Lung (tissue), 11 donors: ENCODE measurements at regions not wholly inside any gene's neighbourhood (a gene's known extent, or its start where the extent isn't known, plus 50 kb on each side); places are given as distances from the start of the nearest gene placed in this dataset.
"Not testable (repeated sequence)": the region's sequence is repeated elsewhere in the genome, so short reads cannot be mapped to it uniquely, and the experiment has no call there.

Experiments
- ATAC-seq: fragments of 200-7000 bp; cut with Tn5 transposase; one replicate; pipeline ENCODE4 v1.9.1; 2020; ENCODE audit warnings: moderate number of reproducible peaks; ENCODE audit not compliant: insufficient read depth, low FRiP score
- DNase-seq, 3 donors: peaks; one replicate each; pipeline ENCODE4 v3.0.0-alpha.2; 2013 to 2017
- H3K27ac ChIP-seq, 2 donors: one replicate each; pipeline ENCODE4 v1.5.1; 2013; ENCODE audit warnings: mild to moderate bottlenecking in 2 of 2, moderate library complexity in 2 of 2, control low read depth in 1 of 2, inconsistent platforms in 1 of 2, low read depth in 1 of 2, low read length in 1 of 2
- H3K27me3 ChIP-seq, 3 donors: one replicate each; pipeline ENCODE4 v1.5.1; 2013; ENCODE audit warnings: low read length in 2 of 3; ENCODE audit not compliant: control insufficient read depth in 3 of 3, insufficient read depth in 3 of 3
- H3K36me3 ChIP-seq, 4 donors: one replicate each; pipeline ENCODE4 v1.5.1; 2013; ENCODE audit warnings: low read length in 4 of 4, mild to moderate bottlenecking in 1 of 4, moderate library complexity in 1 of 4; ENCODE audit not compliant: control insufficient read depth in 4 of 4, insufficient read depth in 4 of 4
- H3K4me1 ChIP-seq, 5 donors: one replicate each; pipeline ENCODE4 v1.5.1; 2013; ENCODE audit warnings: low read length in 5 of 5, mild to moderate bottlenecking in 2 of 5, moderate library complexity in 1 of 5; ENCODE audit not compliant: control insufficient read depth in 5 of 5, insufficient read depth in 5 of 5
- H3K4me3 ChIP-seq: one replicate; pipeline ENCODE4 v1.5.1; 2013; ENCODE audit warnings: mild to moderate bottlenecking, control low read depth, moderate library complexity
- H3K9ac ChIP-seq, 2 donors: one replicate each; pipeline ENCODE4 v1.5.1; 2013; ENCODE audit warnings: low read length in 2 of 2, control low read depth in 1 of 2; ENCODE audit not compliant: insufficient read depth in 1 of 2
- H3K9me3 ChIP-seq, 4 donors: one replicate each; pipeline ENCODE4 v1.5.1; 2013; ENCODE audit warnings: low read length in 3 of 4, mild to moderate bottlenecking in 1 of 4, moderate library complexity in 1 of 4; ENCODE audit not compliant: control insufficient read depth in 4 of 4, insufficient read depth in 3 of 4
- WGBS, 2 donors: extraction: QIAGEN DNeasy Blood & Tissue Kit; methylation state at CpG; one replicate each; pipeline ENCODE4 v1.1.7; 2013; 5-methylcytosine and 5-hydroxymethylcytosine counted together
- TF ChIP-seq, protein P1 (sequence below): IDR thresholded peaks from 2 replicates; pipeline ENCODE4 v1.5.1; 2012; ENCODE audit warnings: mild to moderate bottlenecking; ENCODE audit errors: control extremely low read depth, extremely low read depth
- donor health status: control.
- donor health status: control.
- donor health status: Bipolar disorder and iron deficiency.
- donor health status: healthy.
- donor health status: DM: yes; HTN: yes; CAD: no.

GRCh38 chr7:4525884-4526283 is 156.2 kb upstream of the FOXK1 start:
- H3K9ac ChIP-seq, result no peak overlapping the region
- no peak overlapping the region for H3K27ac ChIP-seq
- no peaks in the 10 kb centered on the region for H3K4me1 ChIP-seq
- no peaks in the 10 kb centered on the region for H3K27me3 ChIP-seq
- 30% methylated on average over 3 of the region's 3 CpGs for WGBS, 2 donors
- ATAC-seq (no peak), DNase-seq (no peak)
- H3K36me3 ChIP-seq, result no peaks in the 10 kb centered on the region
- H3K9me3 ChIP-seq, result peaks cover 0 to 5% (median 2%) of the 10 kb centered on the region in 4 donors
- no peak overlapping the region for H3K4me3 ChIP-seq
- TF ChIP-seq, protein P1, sequence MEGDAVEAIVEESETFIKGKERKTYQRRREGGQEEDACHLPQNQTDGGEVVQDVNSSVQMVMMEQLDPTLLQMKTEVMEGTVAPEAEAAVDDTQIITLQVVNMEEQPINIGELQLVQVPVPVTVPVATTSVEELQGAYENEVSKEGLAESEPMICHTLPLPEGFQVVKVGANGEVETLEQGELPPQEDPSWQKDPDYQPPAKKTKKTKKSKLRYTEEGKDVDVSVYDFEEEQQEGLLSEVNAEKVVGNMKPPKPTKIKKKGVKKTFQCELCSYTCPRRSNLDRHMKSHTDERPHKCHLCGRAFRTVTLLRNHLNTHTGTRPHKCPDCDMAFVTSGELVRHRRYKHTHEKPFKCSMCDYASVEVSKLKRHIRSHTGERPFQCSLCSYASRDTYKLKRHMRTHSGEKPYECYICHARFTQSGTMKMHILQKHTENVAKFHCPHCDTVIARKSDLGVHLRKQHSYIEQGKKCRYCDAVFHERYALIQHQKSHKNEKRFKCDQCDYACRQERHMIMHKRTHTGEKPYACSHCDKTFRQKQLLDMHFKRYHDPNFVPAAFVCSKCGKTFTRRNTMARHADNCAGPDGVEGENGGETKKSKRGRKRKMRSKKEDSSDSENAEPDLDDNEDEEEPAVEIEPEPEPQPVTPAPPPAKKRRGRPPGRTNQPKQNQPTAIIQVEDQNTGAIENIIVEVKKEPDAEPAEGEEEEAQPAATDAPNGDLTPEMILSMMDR, result no peak

- Histone ChIP-seq H3K9me3 (peaks cover 0 to 3% (median 0%) of the 10 kb centered on the region in 4 donors), H3K4me1 (no peaks in the 10 kb centered on the region), H3K27me3 (no peaks in the 10 kb centered on the region), H3K36me3 (no peaks in the 10 kb centered on the region), H3K9ac (no peak overlapping the region), H3K4me3 (no peak overlapping the region), H3K27ac (no peak overlapping the region)
- TF ChIP-seq, protein P1, result no peak
- ATAC-seq, result no peak
- WGBS, 2 donors, result 64 to 79% methylated on average over 8 of the region's 8 CpGs
- DNase-seq, result no peak
Measured at GRCh38 chr7:4527988-4528636, 154.0 kb upstream of the FOXK1 start.

DNA sequence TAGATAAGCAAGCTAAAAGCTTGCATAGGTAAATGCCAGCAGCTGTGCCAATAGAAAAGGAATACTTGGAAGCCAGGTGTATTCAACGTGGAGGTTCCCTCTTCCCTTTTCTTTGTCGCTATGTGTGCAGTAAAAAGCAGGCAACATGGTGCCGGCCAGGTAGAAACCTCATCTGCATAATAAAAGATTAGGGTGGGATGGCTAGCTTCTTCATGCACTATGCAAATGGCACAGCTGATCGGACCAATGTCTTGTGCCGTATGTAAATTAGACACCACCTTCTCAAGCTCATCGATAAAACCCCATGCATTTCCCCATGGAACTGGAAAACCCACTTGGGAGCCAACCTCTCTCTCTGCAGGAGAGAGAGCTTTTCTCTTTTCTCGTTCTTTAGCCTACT is 150.9 kb upstream of the FOXK1 start:
- 60 to 66% methylated on average over 7 of the region's 7 CpGs for WGBS, 2 donors
- Histone ChIP-seq H3K4me3 (no peak overlapping the region), H3K9ac (no peak overlapping the region), H3K27me3 (no peaks in the 10 kb centered on the region), H3K36me3 (no peaks in the 10 kb centered on the region), H3K9me3 (peaks cover 0 to 3% (median 0%) of the 10 kb centered on the region in 4 donors), H3K4me1 (no peaks in the 10 kb centered on the region), H3K27ac (no peak overlapping the region)
- DNase-seq, result no peak
- no peak for ATAC-seq
- TF ChIP-seq, protein P1, result no peak

- not testable (repeated sequence) for ATAC-seq, H3K27ac ChIP-seq, H3K9ac ChIP-seq, H3K9me3 ChIP-seq, H3K27me3 ChIP-seq, H3K36me3 ChIP-seq, H3K4me3 ChIP-seq, H3K4me1 ChIP-seq, DNase-seq
- WGBS, 2 donors, result 76 to 90% methylated on average over 12 of the region's 12 CpGs
Measured at GRCh38 chr7:4533339-4533738, 148.8 kb upstream of the FOXK1 start.
